HG02981 (cell line): ENCODE measurements at regions not wholly inside any gene's neighbourhood (a gene's known extent, or its start where the extent isn't known, plus 50 kb on each side); places are given as distances from the start of the nearest gene placed in this dataset.
"Not testable (repeated sequence)": the region's sequence is repeated elsewhere in the genome, so short reads cannot be mapped to it uniquely, and the experiment has no call there.

Source experiments
- ATAC-seq: cut with Tn5 transposase; IDR thresholded peaks from one replicate; pipeline ENCODE4 v1.9.1; 2021; ENCODE audit warnings: mild to moderate bottlenecking, moderate library complexity; ENCODE audit not compliant: unreplicated experiment

DNA sequence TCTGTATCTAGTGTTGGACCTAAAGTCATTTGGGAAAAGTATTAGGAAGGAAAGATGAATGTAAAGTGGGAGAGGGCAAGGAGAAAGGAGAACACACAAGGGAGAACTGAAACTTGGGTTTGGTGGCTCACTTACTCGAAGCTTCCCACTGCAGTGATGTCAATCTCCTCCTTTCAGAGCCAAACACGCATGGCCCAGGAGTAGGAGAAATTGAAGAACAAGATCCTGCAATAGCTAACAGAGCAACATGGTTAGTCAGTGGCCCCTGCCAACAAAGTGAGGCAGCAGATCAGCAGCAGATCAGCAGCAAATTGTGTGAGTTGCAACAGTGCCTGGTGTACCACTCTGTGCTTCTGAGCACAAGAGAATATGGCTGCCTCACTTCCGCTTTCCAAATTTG is 366.4 kb downstream of the PSAT1 start:
- ATAC-seq = no peak

DNA sequence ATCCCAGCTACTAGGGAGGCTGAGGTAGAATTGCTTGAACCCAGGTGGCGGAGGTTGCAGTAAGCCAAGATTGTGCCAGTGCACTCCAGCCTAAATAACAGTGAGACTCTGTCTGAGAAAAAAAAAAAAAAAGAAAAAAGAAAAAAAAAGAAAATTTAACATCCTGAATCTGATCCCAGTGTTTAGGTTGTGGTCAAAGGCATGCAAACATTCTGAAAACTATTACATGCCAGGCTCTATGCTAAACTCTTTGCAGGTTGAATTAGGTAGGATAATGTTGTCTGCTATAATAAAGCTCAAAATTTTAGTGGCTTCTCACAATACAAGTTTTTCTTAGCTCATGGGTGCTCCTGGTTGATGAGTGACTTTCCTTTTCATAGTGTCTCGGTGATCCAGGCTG is 367.4 kb downstream of the PSAT1 start:
- ATAC-seq = no peak

DNA sequence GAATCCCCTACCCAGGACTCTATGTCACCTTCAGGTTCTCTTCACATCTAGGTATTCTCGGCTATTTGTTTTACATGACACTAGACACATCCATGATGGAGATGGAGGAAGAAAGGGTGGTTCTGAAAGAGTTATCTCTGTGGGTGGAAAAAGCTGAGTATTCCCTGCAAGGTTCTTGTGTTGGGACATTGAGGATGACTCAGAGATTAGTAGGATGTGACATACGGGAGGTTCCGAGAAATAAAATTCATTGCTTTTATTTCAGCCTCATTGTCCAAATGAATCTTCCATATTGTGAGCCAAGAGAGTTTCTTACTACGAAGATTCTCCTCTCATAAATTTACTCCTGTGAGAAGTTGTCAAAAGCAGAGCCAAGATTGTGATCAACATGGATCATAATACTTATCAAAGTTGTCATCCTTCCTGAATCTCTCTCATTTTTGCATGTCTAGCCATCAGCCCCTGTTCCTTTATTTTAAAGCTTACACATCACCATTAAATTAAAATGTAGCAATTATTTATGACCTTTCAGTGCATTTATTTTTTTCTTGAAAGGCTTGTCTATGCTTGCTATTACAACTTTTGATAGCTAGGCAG is 370.0 kb downstream of the PSAT1 start:
- ATAC-seq = no peak

DNA sequence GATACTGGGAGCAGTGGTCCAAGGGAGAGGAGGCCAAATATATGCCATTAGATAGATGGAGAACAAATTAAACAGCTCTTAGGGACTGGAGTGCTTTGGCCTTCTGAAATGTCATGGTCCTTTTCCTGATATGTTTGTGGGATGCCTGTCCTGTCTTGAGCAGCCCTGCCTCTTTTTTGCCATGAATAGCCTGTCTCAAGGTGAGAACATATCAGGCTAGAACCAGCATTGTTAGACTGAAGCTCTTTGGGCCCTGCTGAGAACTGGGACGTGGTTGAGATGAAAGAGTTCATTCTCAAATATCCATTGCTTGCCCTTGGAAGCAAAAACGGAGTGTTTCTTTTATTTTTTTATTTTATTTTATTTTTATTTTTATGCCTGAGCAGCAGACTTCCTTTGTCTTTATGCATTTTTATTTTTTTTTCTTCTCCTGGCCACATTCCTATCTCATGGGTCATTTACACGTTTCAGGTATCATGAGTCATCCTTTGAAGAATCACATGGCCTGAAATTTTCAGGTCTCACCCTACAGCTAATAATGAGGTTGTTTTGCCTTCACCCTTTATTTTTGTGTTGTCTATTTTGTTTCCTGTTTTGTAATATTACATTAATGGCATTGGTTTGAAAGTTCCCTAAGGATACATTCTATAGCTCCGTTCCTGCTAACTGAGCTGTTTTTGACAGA is 371.4 kb downstream of the PSAT1 start:
- no peak for ATAC-seq

DNA sequence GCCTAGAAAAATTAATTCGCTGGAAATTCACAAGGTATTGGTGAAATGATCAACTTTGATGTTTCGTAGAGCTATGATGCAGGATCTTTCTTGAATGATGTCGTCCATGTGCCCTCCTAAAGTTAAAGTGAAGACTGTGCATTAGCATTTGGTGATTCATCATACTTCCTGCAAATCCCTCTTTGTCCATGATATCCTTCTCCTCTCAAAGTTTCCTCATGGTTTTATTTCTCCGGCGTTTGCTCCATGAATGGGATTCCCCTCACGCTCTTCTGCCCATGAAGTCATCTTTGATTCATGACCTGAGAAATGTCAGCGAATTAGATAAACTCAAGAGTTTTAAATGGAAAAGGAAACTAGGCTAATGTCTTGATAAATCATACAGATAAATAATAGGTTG is 372.7 kb downstream of the PSAT1 start:
- ATAC-seq = no peak

DNA sequence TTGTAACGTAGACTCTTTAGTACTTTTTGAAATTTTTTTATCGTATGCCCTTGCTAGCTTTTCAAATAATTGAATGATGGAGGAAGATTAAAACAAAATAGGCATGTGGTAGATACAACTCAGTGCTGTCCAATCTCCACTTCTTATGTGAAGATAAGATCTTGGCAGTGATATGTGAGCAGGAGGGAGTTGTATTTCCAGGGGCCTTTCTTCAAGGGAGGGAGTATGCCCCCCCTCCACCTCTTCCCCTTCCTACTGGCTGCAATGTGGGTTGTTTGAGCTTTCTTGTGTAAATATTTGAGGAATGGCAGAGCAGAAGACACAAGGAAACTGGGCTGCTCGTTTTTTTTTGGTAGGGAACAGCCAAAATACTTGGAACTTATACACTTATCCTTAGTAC is 374.9 kb downstream of the PSAT1 start:
- ATAC-seq = no peak

DNA sequence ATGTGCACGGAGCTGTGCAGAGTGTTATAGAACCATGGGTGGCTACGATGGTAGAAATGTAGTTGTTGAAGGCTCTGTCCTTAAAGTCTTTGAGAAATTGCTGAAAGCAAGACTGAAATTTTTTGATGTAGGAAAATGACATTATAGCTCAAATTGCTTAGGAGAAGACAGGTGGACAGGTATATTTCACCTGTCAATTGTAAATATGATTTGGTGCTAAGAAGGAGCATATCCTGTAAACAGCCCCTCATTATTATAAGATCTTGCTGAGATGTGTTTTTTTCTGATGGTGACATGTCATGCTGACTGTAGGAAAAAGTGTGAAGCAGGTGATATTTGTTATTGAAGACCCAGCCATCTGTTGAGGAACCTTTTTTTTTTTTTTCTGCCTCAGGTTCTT is 377.9 kb downstream of the PSAT1 start:
- no peak for ATAC-seq

DNA sequence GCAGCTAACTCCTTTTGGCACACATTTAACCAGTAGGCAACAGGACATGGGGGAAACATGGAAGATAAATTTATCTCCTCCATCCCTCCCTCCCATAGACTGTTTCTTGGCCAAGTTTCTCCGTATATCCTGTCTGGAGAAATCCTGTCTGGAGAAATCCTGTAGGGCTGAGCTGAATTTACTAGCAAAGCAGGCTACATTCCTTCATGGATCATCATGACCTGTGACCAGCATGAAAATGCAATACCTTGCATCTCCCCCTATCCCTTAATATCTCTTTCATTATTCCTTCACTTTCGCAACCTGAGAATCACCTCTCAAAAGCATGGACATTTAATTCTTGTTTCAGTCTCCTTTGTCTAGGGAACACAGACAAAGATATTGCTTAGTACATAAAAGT is 379.1 kb downstream of the PSAT1 start:
- ATAC-seq = no peak

DNA sequence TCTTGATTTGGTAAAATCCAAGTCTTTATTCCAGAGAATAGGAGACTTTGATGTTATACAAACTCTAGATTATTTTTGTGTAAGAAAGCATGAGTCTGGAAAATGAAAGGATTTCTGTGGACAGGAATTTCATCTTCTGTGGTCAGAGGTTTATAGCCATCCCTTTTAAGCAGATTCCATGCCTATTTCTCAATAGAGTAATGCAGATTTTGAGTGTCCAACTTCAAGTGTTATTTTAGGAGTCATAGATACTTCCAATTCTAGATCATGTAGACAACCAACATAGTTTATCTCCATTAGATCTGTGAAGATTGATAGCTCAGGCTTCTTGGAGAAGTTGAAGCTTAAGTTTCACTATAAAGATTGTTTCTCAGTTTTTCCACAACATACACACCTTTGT is 379.7 kb downstream of the PSAT1 start:
- no peak for ATAC-seq

DNA sequence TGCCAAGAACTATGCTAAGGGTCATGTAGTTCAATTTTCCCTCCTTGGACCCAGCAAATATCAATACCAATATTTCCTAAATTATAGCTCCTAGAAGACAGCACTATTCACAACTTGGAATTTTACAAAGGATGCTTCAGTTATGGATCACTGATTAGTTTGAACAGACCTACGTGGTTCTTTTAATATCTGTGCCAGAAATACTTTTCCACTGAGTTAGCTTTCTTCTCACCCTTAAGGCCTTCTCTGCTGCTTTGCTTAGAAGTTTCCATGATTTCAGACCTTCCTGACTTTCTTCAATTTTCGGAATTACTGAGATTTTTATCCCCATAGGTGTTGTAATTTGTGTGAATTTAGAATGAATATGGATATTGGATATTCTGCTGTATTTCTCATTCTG is 380.4 kb downstream of the PSAT1 start:
- ATAC-seq = no peak

DNA sequence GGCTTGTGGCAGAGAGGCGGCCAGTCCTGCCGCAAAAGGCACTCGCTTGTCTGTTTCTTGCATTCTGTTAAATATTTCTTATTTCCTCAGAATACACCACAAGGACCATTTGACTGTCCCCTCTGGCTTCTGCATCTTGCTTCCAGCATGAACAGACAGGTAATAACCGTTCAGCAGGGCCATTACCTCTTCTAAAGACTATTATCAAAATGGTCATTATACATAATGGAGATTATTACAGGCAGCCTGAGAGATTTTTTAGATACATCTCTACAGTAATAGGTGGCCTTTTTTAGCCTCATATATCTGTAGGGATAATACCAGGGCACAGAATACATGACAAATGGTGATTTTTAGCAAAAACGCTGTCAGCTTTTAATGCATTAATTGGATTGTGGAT is 382.0 kb downstream of the PSAT1 start:
- ATAC-seq = no peak

DNA sequence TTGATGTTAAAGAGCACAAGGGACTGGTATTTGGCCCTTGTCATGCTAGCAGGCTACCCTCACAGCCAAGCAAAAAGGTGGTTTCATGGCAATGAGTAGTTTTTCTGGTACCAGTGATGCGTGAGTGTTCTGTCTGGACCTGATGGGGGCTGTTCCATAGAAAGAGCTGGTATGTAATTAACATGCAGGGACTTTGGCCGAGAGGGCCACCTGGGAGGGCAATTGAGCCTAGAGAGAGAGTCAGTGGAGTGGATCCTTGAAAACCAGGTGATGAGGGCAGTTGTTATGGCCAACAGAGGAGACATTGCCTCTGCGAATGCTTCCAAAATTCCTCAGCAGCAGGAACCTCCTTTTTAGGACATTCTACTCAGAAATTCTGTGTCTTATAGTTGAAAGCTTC is 383.3 kb downstream of the PSAT1 start:
- ATAC-seq = no peak

DNA sequence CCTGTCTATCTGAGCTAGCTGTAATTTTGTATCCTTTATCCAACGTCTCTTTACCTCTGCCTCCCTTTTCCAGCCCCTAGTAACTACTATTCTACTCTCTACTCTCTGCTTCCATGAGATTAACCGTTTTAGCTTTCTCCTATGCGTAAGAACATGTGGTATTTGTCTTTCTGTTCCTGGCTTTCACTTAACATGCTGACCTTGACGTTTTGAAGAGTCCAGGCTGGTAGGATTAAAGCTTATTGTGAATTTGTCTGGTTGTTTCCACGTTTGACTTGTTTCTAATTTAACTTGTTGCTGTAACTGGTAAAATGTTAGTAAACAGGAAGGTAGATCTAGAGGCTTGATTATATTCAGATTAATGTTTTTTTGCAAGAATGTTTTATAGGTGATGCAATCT is 385.3 kb downstream of the PSAT1 start:
- no peak for ATAC-seq

DNA sequence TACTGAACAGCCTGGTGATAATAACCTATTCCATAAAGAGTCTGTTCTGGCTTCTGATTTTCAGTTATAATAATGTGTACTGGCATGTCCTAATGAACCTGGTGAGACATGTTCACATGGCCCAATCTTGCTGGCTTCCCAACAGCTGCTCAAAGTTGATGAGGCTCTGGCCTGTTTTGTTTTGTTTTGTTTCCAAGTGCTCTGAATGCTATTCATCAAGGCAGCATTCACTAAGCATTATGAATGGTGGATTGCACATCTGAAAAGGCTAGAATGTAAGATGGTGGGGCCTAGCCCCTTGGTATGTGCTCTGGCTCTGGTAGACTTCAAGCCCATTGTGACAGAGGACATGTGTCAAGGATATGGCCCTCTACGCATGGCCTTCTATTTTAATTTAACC is 388.5 kb downstream of the PSAT1 start:
- ATAC-seq = no peak

DNA sequence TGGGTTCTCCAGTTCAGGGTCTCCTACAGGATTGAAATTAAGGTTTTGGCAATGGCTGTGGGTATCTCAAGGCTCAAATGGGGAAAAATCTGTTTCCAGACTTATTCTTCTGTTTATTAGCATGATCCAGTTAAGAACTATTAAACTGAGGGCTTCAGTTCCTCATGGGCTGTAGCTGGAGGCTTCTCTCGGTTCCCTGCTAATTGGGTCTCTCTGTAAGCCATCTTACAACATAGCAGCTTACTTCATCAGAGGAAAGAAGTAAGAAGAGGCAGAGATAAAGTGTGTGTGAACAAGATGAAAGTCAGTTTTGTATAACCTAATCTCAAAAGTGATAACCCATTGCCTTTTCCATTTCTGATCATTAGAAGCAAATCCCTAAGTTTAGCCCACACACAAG is 391.9 kb downstream of the PSAT1 start:
- no peak for ATAC-seq

DNA sequence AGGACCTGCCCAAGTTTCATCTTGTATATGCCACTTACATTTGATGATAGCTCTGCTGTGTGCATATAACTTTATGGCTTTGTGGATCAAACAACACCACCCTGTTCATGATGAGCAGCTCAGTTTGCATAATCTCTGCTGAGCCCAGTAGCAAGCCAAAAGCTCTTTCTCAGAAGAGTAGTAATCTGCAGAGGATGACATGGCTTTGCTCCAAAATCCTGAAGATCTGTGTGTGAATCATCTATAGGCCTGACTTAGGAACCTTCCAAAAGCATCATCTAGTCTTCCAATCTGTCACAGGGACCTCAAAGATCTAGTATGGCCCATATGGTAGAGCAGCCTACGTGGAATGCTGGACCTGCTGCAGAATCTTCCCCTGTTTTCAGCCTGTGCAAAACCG is 394.6 kb downstream of the PSAT1 start:
- no peak for ATAC-seq

DNA sequence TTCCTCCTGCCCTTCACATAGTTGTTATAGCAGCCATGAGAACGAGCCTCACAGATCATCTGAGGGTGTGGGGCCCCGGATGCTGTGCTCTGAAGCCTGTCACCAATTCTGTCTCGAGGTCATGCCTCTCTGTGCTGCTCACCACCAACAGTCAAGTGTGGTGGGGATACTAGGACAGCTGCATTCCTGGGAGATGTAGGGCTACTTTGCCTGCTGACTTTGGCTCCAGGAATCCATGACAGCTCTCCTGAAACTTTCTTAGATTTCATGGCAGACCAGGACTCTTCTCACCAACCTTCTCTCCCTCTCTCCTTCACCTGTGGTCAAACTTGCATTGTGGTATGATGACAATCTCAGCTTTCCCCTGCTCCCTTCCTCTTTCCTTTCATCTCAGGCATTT is 395.9 kb downstream of the PSAT1 start:
- no peak for ATAC-seq

DNA sequence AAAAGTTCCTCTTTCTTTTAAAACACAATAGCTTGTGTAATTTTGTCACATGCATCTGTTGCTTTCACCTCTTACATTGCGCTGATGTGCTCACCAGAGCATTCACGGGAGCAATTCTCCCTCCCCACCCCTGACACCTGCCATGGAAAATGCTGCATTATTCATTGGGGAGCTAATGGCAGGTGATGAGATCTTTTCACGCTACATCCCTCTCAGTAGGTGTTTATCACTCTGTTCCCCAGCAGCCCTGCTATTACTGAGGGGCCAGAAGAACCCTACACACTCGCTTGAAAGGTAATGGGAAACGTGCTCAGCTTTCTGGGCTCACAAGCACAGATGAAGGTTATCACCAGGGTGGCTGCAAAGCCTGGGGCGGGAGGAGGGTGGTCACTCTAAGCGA is 398.0 kb downstream of the PSAT1 start:
- no peak for ATAC-seq

DNA sequence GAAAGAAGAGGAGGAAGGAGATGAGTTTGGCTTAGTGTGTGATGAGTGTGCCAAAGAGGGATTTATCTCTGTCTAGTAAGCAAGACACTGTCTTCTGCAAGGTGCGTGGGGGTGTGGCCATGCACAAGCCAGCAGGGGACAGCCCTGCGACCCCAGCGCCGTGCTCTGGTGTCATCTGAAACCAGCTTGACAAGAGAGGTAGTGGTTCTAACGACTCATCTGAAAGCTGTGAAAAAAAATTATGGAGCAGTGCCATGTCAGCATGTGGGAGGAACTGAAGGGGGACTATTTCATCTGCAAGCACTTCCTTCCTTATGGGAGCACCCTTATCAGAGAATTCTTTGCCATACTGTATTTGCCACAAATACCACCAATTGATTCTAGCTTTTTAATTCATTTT is 398.6 kb downstream of the PSAT1 start:
- ATAC-seq = no peak

DNA sequence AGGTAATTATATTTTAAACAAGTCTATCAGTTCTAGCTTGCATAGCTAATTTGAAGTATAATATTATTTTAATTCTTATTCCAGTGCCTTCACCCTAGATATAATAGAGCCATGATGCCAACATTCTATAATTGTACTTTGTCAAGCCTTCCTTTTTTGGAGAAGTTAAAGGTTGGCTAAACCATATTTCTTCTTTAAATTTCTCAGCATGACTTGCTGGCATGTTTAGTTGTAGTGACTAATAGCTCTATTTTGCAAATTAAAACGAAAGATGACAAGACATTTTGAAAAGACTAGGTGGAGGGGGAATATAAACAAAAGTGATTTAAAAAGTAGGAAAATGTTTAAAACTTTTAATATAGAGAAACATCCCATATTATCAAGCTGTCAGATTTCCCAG is 400.7 kb downstream of the PSAT1 start:
- ATAC-seq = no peak

DNA sequence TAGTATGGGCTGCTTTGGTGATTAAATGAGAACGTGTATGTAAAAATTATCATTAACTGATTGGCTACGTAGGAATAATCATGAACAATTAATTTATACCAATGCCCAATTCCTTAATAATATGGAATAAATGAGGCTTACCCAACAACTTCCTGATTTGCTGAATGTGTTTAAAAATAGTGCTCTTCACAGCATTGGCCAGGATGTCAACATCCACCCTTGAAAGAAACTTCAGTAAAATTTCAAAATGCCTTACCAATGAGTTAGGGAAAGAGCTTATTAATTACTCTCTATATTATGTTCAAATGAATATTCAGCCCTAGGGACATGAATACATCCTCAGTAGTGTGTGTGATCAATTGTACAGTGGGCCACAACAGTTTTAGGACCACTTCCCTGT is 401.4 kb downstream of the PSAT1 start:
- no peak for ATAC-seq

DNA sequence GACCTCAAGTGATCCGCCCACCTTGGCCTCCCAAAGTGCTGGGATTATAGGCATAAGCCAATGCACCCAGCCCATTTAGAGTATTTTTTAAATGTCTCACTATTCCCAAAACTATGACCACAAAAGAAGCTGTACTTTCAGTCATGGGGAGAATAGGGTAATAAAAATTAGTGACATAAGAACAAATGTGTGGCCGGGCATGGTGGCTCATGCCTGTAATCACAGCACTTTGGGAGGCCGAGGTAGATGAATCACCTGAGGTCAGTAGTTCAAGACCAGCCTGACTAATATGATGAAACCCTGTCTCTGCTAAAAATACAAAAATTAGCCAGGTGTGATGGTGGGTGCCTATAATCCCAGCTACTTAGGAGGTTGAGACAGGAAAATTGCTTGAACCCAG is 402.3 kb downstream of the PSAT1 start:
- not testable (repeated sequence) for ATAC-seq

DNA sequence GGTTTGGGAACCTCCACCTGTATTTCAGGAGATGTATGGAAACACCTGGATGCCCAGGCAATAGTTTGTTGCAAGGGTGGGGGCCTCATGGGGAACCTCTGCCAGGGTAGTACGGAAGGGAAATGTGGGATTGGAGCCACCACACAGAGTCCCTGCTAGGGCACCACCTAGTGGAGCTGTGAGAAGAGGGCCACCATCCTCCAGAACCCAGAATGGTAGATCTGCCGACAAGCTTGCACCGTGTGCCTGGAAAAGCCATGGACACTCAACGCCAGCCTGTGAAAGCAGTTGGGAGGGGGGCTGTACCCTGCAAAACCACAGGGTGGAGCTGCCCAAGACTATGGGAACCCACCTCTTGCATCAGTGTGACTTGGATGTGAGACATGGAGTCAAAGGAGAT is 407.2 kb downstream of the PSAT1 start:
- not testable (repeated sequence) for ATAC-seq
